Mucosa of gallbladder (tissue), 1 donor: ENCODE measurements at regions not wholly inside any gene's neighbourhood (a gene's known extent, or its start where the extent isn't known, plus 50 kb on each side); places are given as distances from the start of the nearest gene placed in this dataset.

Experiments used
- DNase-seq: peaks from one replicate; pipeline ENCODE4 v3.0.0-alpha.2; 2020; ENCODE audit warnings: low spot score
- donor health status: DM: no; HTN: no; CAD: no.

DNA sequence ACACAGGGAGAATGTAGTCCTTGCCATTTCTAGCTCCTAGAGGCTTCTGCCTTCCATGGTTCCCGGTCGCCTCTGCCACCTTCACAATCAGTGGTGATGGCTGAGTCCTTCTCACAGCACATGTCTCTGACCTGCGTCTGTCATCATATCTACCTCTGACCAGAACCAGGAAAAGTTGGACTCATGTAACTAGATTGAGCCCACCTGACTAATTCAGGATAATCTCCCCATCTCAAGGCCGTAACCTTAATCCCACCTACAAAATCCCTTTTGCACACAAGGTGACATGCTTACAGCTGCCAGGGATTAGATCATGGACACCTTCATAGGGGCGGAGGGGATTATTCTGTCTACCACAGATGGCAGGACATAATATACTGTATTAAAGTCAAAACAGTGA lies 375.6 kb downstream of the ICE1 start:
- DNase-seq, result no peak

DNA sequence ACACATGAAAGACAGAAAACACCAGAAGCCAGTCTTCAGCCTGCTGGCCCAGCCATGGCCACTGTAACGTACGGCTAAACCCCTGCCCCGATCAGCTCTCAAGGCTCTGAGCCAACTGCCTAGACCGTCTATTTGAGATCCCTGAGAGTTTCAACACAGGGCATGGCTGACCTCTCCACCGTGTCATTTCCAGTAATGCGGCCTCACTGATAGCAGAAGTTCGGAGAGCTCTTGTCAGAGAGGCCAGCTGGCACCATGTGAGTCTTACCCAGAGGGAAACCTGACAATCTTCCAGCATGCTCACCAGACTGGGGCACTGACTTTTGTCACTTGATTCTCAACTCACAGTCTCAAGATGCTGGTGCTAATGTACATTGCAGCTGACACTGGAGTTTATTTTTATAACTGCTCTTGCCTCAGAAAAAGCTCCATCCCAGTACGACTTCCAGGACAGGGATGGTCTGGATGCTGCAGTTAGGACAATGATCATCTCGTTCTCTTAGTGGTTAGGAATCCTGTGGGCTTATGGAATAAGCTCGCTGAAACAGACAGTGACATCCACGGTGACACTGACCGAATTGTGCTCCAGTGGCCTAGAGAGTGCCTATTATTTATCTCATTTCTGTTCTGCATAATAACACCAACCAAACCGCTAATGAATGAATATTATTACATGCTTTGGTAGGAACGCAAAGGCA lies 372.7 kb downstream of the ICE1 start:
- no peak for DNase-seq

DNA sequence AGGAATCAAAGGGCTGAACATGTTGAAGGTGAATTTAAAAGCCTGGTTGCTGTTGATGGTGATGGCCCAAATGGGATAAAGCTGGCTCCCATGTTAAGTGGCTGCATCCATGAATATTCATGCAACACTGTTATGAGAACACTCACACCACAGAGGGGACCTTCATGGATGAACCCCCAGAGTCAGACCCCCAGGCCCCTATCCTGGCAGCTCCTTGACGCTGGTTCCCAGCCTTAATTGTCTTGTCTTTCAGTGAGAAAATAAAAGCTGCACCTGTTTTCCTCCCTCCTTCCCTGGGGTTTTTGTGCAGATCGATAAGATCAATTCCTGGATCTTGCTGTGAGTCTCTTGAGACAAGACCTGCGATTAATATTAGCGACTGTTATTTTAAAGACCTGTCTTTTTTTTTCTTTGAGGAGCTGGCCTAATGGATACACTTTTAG lies 371.7 kb downstream of the ICE1 start:
- no peak for DNase-seq

DNA sequence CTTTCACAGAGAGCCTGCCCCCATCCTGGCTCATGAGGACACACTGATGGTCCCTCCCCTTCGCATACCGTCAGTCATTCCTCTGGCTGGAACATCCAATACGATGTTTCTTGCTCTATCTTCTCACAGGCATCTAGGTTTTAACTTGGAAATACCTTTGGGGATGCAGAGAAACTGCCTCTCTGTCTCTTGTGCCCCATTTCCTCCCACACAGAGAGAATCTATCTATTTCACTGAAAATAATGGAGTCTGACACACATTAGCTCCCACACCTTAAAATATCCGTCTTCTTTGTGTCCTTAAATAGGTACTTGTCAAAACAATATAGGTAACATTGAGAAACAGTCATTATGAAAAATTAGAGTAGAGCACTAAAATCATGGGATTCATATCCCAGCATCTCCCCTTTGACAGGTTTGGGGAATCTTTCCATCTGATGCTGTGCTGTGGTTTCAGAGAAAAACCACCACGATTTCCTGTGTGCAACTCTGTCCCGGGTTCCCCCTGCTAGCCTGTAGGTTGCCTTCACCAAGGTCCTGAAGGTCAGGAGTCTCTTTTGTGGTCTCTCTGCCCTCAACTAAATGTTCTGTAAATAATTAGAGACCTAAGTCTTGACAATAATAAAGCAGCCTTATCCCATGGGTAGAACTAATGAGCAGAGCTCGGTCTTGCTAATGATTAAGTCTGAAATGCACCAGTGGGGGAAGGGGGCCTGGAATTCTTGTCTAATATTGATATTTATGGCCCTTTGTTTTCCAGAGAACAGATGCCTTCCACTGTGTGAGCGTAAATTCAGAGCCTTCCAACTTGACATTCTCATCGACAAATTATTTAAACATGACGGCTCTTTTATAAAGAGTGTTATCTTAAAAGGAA lies 371.0 kb downstream of the ICE1 start:
- no peak for DNase-seq

DNA sequence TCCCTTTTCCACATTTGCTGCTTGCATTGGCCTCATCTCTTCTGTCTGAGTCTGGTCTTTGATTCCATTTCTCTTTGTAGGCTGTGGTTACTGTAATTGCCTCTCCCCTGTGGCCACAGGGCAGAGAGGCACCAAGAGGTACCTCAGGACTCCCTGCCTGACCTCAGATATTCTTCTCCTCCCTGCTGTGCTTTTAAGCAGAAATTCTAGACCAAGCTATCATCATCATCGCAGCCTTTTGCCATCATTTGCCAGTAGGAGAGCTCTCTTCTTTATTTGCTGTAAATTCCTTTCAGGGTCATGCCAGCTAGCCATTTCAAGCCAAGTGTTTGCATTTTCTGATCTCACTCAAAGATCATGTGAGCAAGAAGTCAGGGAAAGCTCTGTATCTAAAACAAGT lies 369.6 kb downstream of the ICE1 start:
- DNase-seq, result no peak

DNA sequence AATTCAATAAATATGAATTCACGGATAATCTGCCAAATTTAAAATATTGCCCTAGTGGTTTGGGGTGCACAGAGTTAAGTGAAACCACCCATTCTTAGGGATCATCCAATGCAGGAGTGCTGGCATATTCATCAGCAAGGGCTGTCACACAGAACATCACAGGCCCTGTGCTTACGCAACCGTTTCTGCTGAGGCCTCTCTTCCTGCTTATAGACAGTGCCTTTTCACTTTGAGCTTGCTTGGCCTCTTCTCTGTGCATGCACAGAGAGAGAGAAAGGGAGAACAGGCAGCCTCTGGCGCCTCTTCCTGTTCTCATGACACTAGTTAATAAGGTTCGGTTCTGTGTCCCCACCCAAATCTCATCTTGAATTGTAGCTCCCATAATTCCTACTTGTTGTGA lies 366.3 kb downstream of the ICE1 start:
- no peak for DNase-seq

DNA sequence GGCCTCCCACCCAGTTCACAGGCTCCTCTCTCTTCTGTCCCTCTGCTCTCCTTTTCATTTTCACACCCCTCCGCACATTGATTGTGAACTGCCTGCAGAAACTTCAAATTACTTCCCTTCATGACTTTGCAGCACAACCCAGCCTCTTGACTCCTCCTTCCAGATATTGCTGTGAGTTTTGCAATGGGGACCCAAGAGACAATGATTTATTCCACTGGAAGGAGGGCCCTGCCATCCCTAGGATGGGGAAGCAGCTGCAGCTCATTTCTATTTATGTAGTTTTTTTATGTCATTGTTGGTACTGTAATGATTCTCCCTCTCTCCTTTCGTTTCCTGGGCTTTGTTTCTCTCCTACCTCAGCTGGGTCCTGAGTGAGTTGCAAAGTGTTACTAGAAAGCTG lies 364.9 kb downstream of the ICE1 start:
- no peak for DNase-seq

DNA sequence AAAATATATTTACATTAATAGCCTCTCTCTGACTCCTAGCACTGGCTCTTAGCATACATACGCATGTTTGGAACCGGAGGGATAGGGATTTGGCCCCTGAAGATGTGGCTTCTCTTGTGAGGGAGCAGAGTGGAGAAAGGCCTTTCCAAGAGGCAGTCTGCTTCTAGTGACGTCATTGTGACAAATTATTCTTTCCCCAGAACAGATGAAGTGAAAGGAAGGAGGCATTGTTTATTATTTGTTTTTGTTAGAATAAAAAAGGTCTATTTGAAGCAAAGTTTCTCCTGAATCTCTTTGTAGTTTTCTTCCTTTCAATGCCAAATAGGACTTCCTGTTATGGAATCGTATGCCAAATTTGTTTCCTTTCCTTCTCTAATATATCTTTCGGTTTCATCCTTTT lies 361.6 kb downstream of the ICE1 start:
- DNase-seq, result no peak

DNA sequence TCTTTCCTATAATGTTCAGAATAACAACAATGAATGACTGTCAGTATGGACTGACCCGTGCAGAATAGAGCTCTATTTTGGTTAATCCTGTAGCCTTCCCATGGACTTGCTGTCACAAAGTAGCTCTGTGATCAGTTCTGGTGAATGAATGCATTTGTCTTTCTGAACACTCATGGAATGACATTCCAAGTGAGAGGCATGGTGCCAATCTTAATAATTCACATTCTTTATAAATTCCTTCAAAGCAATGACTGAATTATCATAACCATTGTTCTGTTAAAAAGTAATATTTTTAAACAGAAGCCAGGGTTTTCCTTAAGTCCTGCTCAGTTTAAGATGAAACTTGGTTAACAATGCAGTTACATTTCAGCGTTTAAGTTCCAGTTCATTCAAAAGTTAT lies 360.5 kb downstream of the ICE1 start:
- DNase-seq, result no peak

DNA sequence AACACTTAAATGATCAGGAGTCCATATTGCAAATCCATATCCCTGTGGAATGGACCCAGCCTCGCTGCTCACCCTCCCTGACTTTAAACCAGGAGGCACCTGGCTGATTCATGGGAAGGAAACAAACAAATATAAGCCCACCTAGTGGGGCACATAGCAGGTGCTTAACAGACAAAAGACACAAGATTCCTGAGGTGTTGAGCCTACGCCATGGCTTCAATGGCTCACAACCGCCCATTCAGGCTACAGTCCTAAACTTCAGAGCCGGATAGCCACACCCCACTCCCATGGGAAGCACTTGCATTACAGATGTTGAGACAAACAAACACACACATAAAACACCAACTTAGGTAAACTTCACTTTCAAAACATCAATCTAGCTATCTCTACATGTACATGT lies 359.9 kb downstream of the ICE1 start:
- no peak for DNase-seq

DNA sequence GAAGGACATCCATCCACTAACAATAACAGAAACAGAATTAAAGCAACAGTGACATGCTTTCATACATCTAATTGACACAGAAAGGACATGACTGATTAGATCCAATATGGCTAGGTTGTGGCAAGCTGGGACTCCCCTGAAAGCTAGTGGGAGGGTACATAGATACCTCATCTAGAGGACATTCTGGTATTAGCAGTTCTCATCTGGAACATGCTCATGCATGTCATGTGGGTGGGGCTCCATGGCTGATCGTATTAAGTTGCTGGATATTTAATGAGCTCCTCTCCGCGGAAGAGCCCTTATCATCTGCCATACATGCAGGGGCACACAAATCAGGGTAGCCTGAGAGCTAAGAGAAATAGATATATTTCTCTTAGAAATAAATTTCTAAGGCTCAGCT lies 358.9 kb downstream of the ICE1 start:
- DNase-seq, result no peak

DNA sequence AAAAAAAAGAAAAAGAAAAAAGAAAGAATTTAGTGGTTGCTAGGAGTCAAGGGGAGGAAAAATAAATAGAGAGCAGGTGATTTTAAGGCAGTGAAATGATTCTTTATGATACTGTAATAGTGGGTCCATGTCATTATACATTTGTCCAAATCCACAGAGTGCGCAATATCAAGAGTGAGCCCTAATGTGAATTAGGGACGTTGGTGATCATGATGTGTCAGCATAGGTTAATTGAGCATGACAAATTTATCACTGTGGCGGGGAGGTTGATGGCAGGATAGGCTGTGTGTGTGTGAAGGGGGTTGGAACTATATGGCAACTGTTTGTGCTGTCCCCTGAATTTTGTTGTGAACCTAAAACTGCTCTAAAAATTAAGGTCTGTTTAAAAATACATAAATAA lies 357.8 kb downstream of the ICE1 start:
- no peak for DNase-seq

DNA sequence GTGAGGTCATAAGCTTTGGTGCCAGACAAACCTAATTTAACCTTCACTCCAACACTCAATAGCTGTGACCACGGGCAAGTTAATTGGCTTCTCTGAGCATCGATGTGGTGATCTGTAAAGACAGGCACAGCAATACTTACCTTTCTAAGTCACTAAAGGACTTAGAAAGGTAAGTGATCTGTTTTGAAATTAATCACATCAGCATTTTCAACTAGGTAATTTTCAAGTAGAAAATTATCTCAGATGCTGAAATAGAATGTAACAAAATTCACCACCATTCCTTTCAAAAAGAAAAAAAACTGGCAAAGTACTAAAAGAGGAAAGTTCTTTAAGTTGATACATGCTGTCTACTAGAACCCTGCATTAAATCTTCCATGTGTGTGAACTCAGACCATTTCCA lies 354.5 kb downstream of the ICE1 start:
- DNase-seq, result no peak

DNA sequence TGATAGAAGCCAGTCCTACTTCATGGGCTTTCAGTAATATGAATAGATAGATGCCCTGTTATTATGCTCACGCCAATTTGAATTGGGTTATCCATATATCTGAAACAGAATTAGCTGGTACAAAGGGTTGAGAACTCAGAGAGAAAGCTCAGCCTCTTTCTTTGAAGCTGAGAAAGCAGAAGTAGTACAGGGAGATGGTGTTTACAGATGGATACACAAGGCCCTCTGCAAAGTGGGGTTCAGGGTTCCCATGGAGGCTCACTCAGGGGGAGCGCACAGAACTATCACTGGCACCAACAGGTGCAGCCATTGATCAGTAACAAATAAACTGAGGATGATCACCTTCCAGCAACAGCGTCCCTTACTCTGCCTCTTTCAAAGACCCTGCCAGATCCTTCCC lies 349.7 kb downstream of the ICE1 start:
- no peak for DNase-seq

DNA sequence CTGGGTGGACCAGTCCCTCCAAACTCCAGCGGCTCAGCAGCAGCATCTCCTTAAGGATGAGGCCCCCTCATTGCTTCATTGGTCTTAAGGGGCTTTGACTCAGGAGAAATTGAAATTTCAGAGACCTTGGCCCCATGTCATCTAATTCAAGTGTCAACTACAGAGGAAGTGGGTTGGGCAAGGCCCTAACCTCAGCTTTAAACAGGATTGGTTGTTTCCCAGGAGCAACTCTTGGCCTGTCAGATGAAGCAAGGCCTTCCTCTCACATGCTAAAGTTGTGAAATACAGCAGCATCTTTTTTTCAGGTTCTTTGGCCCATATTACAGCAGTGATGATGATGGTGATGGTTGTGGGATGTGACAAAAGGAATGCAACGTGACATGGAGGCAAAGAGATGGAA lies 348.3 kb downstream of the ICE1 start:
- no peak for DNase-seq

DNA sequence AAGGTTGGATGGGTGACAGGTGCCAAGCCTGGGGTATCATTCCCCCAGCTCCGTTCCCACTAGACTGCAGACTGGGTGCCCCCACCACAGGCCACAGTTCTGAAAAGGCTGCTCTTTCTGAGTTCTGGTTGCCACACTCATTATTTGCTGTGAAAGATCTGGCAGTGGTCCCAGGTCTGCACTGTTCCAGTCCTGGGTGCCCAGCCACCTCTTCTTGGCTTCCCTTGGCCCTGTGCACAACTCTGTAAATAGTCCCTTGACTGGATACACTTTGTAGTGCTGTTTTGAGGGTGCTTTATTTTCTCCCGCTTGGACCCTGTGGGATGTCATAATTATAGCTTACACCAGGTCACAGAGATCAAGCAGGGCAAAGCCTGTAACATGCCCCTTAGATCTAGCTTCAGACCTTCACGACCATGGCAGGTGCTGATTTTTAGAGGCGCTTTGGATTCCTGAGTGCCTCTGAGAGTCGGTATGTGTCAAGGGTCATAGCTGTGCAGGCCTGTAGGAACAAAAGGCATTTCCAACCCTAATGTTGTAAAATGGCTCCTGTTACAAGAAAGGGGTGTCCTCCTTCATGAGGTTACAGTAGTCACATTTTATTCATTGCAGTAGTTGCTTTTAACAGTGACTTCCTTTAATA lies 344.9 kb downstream of the ICE1 start:
- no peak for DNase-seq

DNA sequence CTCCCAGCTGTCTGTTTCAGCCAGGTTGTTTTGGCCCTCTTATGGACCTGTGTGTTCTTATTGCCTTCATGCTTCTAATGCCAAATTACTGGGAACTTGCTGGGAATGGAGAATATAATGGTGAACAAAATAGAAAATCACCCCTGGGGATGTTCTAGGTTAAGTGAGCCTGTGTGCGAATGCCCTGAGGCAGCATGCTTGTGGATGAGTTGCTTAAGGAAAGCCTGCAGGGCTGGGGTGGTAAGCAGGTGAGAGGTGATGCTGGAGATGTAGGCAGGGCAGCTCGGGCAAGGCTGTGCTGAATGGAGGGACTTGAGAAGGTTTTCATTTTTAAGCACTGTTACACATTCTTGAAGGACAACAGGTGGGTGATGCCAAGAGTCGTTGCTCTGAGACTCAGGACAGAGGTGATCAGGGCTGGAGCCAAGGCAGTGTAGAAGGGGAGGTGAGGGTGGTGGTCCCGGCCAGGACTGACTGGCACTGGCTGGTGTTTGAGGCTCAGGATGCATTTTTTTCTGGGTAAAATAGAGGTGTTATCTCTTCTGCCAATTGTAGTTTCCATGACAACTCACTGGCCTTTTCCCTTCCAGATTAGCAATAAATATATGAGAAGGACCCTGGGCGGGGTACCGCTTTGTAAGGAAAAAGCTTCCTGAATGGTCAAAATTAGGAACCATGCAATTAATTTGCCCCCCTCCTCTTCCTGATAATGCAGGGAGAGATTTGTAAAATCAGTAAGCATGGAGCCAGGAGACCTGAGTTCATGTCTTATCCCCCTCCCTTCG lies 342.8 kb downstream of the ICE1 start:
- DNase-seq, result no peak

DNA sequence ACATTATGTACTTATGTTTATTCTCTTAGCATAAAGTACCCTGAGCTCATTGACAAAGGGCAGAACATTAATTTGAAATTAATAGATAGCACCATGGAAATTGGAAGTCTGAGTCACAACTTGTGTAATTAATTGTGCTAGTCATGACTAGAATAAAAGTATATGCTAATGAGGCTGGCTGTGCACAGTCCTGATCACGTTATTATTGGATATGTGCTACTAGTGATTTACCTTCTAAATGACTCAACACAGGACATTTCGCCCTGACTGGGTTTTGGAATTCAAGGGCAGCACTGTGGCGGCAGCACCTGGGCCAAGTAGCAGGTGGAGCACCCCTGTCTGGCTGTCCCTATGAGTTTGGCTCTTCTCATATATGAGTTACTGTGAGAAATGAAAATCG lies 341.8 kb downstream of the ICE1 start:
- no peak for DNase-seq

DNA sequence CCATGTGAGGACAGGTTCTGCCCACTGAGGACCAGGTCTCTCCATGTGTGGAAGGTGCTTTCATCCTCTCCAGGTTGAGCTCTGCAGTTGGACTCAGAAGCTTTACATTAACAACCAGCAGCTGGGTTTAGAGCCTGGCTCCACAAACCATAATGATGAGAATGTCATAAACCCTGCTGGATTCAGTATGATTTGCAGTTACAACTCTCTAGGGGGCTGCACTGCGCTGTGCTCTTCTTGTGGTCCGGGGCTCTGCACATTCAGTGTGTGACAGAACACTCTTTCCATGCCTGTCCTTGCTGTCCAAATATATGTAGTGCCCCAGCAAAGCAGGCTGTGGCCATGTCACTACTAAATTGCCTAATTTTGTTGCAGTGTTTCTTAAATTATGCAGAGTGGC lies 334.3 kb downstream of the ICE1 start:
- no peak for DNase-seq

DNA sequence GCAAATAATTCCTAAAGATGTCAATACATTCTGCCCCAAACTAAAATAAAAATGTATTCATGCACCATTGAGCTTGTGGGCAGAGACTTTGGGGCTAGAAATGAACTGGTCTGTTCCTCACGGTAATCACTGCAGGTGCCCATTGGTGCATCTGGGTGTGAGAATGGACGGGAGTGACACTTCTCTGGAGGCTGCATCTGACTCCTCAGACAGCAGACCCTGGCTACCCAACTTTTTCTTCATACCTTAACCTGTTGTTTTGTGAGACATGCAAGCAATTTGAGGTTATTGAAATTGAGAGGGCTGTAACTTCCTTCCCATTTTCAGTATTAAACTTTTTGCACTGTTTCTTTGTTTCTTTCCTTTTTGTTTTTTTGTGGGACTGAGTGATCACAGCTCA lies 333.4 kb downstream of the ICE1 start:
- no peak for DNase-seq

DNA sequence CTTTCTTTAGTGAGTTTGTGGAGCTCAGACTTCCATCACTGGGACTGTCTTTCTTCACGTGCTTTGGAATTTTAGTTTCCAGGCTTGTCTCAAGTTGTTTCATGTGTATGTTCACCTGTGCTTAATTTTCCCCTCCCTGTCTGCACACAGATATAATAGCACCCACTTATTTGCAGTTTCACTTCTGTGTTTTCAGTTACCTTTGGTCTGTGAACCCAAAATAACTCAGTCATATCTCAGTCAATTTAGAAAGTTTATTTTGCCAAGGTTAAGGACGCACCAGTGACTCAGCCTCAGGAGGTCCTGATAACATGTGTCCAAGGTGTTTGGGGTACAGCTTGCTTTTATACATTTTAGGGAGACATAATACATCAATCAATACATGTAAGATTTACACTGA lies 330.4 kb downstream of the ICE1 start:
- no peak for DNase-seq

DNA sequence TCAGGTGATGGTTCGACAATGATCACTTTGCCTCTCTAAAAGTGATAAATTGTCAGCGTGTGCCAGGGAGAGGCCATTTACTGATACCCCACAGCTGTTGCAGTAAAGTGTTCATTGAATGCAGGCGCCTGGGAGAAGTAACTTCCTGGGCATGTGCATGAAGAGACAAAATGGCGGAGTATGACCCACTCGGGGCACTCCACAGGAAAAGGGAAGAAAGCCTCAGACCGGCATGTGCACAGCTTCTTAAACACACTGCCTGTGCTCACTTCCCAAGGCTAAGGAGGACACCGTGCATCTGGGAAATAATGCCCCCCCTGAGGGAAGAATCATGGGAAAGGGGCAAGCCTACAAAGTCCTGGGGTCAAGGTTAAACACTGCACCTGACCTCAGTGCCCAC lies 329.5 kb downstream of the ICE1 start:
- no peak for DNase-seq
